Epithelial cell of esophagus (primary cell): ENCODE measurements at regions not wholly inside any gene's neighbourhood (a gene's known extent, or its start where the extent isn't known, plus 50 kb on each side); places are given as distances from the start of the nearest gene placed in this dataset.
A peak's percentile ranks its signal among the peaks of the same experiment; 100 is the strongest.
"Not testable (repeated sequence)": the region's sequence is repeated elsewhere in the genome, so short reads cannot be mapped to it uniquely, and the experiment has no call there.

ENCODE experiments used
- DNase-seq: peaks from one replicate; pipeline ENCODE4 v3.0.0; 2010; ENCODE audit warnings: low read depth
- H3K4me3 ChIP-seq: 2 replicates; pipeline ENCODE4 v1.5.1; 2011; ENCODE audit warnings: mild to moderate bottlenecking, low read length, control low read depth
- TF ChIP-seq, protein P1 (sequence below): IDR thresholded peaks from 2 replicates; pipeline ENCODE4 v1.5.1; 2011; ENCODE audit warnings: low read depth, mild to moderate bottlenecking, low read length, control low read depth, inconsistent platforms; ENCODE audit not compliant: insufficient read depth; ENCODE audit errors: missing control alignments

- no peak overlapping the region for H3K4me3 ChIP-seq
- TF ChIP-seq, protein P1, sequence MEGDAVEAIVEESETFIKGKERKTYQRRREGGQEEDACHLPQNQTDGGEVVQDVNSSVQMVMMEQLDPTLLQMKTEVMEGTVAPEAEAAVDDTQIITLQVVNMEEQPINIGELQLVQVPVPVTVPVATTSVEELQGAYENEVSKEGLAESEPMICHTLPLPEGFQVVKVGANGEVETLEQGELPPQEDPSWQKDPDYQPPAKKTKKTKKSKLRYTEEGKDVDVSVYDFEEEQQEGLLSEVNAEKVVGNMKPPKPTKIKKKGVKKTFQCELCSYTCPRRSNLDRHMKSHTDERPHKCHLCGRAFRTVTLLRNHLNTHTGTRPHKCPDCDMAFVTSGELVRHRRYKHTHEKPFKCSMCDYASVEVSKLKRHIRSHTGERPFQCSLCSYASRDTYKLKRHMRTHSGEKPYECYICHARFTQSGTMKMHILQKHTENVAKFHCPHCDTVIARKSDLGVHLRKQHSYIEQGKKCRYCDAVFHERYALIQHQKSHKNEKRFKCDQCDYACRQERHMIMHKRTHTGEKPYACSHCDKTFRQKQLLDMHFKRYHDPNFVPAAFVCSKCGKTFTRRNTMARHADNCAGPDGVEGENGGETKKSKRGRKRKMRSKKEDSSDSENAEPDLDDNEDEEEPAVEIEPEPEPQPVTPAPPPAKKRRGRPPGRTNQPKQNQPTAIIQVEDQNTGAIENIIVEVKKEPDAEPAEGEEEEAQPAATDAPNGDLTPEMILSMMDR, result no peak
- no peak for DNase-seq
Observed at GRCh38 chr4:107452717-107453630, 267.1 kb downstream of the PAPSS1 start.

DNA sequence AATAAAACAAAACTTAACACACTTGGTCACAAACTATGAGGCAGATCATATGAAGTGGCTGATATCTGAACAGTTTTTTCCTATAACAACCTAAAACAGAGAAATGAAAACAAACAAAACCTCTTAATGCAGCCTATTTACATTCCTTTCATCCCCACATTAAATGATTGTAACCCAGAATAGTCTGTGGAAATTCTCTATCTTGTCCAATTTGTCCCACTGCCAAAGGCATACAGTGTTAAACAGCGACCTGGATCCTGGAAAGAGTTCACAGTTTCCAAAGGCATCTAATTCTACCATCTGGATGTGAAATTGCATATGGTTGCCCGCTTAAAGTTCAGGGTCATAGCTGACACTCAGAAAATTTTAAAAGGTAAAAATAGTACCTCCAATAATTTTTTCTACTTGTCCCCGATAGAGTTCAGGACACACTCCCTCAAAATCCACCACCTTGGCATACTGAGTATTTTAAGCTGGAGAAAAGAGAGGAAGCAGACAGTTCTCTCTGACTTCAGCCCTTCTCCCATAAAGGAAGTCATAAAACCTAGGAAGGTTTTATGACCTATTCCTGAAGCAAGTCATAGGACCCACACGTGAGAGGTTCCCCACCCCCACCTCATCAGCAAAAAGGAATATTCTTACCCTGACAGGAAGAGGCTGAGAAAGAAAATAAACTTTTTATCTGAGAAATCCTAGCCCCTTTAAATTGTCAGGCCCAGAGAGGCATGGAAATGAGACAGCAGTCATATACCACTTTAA is 270.2 kb downstream of the PAPSS1 start:
- TF ChIP-seq, protein P1, result no peak

GRCh38 chr4:107442538-107443111 is 277.4 kb downstream of the PAPSS1 start:
- TF ChIP-seq, protein P1, result no peak
- no peak for DNase-seq
- no peak overlapping the region for H3K4me3 ChIP-seq

More for the DNA sequence above, 270.2 kb downstream of the PAPSS1 start:
- no peak overlapping the region for H3K4me3 ChIP-seq
- no peak for DNase-seq

- TF ChIP-seq, protein P1, result no peak
- no peak for DNase-seq
- no peak overlapping the region for H3K4me3 ChIP-seq
Observed at GRCh38 chr4:107439401-107439800, 280.6 kb downstream of the PAPSS1 start.

DNA sequence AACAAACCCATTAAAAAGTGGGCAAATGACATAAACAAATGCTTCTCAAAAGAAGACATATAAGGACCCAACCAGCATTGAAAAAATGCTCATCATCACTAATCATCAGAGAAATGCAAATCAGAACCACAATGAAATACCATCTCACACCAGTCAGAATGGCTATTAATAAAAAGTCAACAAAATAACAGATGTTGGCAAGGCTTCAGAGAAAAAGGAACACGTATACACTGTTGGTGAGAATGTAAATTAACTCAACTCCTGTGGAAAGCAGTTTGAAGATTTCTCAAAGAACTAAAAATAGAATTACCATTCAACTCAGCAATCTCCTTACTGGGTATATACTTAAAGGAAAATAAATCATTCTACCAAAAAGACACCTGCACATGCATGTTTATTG is 283.6 kb downstream of the PAPSS1 start:
- not testable (repeated sequence) for H3K4me3 ChIP-seq, DNase-seq

DNA sequence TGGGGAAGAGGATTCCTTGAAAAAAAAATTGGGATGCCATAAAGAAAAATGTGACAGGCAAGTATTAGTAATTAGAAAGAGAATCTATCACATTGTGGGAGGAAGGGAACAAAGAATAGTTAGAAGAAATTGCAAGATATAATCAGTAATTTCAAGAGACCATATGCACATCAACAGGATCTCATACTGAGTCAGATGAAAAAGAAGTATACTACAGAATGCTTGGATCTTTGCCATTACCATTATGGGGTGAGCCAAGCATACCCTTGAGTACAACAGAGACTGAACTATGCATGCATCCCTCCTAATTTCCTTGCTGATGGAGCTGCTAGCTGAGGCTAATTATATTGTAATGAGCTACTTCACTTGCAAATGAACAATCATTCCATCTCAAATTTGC is 287.6 kb downstream of the PAPSS1 start:
- no peak for DNase-seq
- H3K4me3 ChIP-seq, result no peak overlapping the region
- TF ChIP-seq, protein P1, result no peak

DNA sequence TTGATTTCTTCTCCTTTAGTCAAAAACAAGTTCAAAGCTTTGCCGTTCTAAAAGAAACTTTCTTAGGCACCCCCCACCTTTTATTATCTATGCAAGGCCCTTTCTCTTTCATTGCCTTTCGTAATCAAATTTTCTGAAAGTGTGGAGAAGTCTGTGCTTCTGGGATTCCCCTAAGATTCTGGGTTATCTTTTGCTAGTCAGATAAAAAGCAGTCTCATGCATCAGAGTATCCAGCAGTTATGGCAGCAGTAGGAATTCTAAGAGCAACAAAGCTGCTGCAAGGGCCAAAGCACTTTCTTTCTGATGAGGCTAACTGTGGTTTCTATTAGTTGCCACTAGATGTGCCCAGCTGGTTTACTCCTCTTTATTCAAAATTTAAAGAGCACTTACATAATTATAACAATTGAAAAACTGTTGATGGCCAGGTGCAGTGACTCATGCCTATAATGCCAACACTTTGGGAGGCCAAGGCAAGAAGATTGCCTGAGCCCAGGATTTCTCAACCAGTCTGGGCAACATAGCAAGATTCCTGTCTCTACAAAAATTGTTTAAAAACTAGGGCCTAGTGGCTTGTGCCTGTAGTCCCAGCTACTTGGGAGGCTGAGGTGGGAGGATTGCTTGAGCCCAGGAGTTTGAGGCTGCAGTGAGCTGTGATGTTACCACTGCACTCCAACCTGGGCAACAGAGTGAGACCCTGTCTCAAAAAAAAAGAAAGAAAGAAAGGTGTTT is 296.2 kb downstream of the PAPSS1 start:
- TF ChIP-seq, protein P1, result no peak
- peak; percentile 30 for DNase-seq
- no peak overlapping the region for H3K4me3 ChIP-seq

DNA sequence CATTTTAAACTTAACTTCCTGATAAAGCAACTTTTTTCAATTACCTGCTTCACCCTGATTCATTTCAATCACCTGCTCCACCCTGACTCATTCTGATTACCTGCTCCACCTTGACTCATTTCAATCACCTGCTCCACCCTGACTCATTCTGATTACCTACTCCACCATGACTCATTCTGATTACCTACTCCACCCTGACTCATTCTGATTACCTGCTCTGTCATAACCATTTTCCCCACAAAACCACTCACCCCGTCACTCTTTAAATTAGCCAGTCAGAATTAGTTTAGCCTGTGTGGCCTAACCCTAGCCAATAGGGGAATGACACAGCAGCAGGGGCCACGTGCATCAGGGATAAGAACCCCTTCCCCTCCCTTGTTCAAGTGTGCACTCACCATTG is 300.5 kb downstream of the PAPSS1 start:
- H3K4me3 ChIP-seq, result not testable (repeated sequence)
- DNase-seq, result peak; percentile 89
